Kidney epithelial cell (primary cell): ENCODE measurements at regions not wholly inside any gene's neighbourhood (a gene's known extent, or its start where the extent isn't known, plus 50 kb on each side); places are given as distances from the start of the nearest gene placed in this dataset.
"Not testable (repeated sequence)": the region's sequence is repeated elsewhere in the genome, so short reads cannot be mapped to it uniquely, and the experiment has no call there.

Source experiments
- DNase-seq: peaks from one replicate; pipeline ENCODE4 v3.0.0-alpha.2; 2010; ENCODE audit warnings: low read depth
- H3K27me3 ChIP-seq: 2 replicates; pipeline ENCODE4 v1.6.0; 2011; ENCODE audit warnings: low read length; ENCODE audit not compliant: control insufficient read depth, insufficient read depth
- H3K36me3 ChIP-seq: 2 replicates; pipeline ENCODE4 v1.5.1; 2011; ENCODE audit warnings: low read length; ENCODE audit not compliant: control insufficient read depth, insufficient read depth
- H3K4me3 ChIP-seq: 2 replicates; pipeline ENCODE4 v1.5.1; 2011; ENCODE audit warnings: low read depth, mild to moderate bottlenecking, control low read depth, low read length
- CTCF ChIP-seq: IDR thresholded peaks from 2 replicates; pipeline ENCODE4 v1.5.1; 2011; ENCODE audit warnings: mild to moderate bottlenecking, moderate library complexity, low read length, control low read depth, inconsistent platforms; ENCODE audit not compliant: insufficient read depth, poor library complexity, severe bottlenecking

- H3K36me3 ChIP-seq: no peaks in the 10 kb centered on the region
- DNase-seq: no peak
- TF ChIP-seq CTCF: no peak
- no peaks in the 10 kb centered on the region for H3K27me3 ChIP-seq
- no peak overlapping the region for H3K4me3 ChIP-seq
These were observed 245.3 kb downstream of the PARN start for GRCh38 chr16:14384745-14385144.

GRCh38 chr16:14383844-14384243 is 246.2 kb downstream of the PARN start:
- not testable (repeated sequence) for H3K36me3 ChIP-seq, H3K27me3 ChIP-seq, H3K4me3 ChIP-seq, DNase-seq

DNA sequence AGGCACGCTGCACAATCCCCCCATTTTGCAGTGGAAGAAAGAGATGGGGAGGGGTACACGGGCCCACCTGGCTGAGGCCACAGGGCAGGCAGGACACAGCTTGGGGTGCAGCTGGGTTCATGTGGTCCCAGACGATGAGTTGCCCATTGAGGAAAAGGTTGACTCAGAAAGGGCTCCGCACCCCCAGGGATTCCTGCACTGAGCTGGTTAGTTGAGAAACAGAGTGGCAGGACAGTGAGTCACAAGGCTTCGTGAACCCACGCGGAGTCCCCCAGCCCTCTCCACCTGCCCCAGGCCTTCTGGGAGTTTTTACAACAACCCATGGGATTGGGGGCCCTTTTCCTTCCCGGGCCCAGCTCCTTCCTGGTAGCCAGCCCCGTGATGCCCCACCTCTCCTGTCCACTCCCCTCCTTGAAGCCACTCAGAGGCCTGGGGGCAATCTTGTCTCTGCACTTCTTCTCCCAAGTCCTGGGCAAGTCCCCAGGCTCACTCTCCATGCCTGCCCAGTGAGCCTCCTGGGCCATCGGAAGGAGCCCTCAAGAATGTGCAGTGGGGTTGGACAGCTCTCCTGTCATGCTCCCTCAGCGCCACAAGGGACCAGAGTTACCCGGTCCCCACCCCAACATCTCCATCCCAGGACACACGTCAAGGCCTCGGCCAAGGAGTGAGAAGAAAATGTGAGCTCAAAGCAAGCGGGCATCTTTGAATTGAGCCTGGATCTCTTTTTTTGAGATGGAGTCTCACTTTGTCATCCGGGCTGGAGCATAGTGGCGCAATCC is 251.2 kb downstream of the PARN start:
- Histone ChIP-seq H3K4me3 (no peak overlapping the region), H3K27me3 (no peaks in the 10 kb centered on the region), H3K36me3 (no peaks in the 10 kb centered on the region)
- DNase-seq: no peak
- TF ChIP-seq CTCF: no peak

DNA sequence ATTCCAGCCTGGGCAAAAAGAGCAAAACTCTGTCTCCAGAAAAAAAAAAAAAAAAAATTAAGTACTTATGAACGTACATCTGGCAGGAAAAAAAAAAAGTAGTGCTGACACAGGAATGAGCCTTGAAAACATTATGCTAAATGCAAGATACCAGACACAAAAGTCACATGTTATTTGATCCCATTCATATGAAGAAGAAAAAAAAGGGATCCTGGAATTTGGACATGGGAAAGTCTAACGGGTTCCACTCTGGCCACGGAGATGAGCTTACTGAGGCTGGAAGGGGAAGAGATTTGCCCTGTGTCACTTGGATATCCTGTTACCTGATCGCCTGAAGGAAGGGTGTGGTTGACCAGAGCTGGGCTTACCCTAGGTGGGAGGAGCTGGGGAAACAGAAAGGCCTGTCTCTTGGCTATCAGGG is 251.9 kb downstream of the PARN start:
- no peaks in the 10 kb centered on the region for H3K36me3 ChIP-seq
- H3K27me3 ChIP-seq: no peaks in the 10 kb centered on the region
- DNase-seq: no peak
- H3K4me3 ChIP-seq: no peak overlapping the region
- no peak for TF ChIP-seq CTCF

GRCh38 chr16:14377326-14377725 is 252.7 kb downstream of the PARN start:
- no peak for DNase-seq
- Histone ChIP-seq H3K36me3 (no peaks in the 10 kb centered on the region), H3K27me3 (no peaks in the 10 kb centered on the region), H3K4me3 (no peak overlapping the region)
- no peak for TF ChIP-seq CTCF

GRCh38 chr16:14375132-14375491 is 254.9 kb downstream of the PARN start:
- Histone ChIP-seq H3K36me3 (no peaks in the 10 kb centered on the region), H3K4me3 (no peak overlapping the region), H3K27me3 (no peaks in the 10 kb centered on the region)
- no peak for DNase-seq
- no peak for TF ChIP-seq CTCF
